Stomach (tissue), 8 donors: ENCODE measurements at regions not wholly inside any gene's neighbourhood (a gene's known extent, or its start where the extent isn't known, plus 50 kb on each side); places are given as distances from the start of the nearest gene placed in this dataset.

Experiments
- DNase-seq, 2 donors: peaks; one replicate each; pipeline versions ENCODE4 v3.0.0 to v3.0.0-alpha.2; 2013 to 2019
- H3K27ac ChIP-seq, 5 donors: fragments of 200-600 bp in 4 of 5; sonication (generic) in 4 of 5; one replicate each; pipeline ENCODE4 v1.5.1; 2013 to 2019; ENCODE audit warnings: mild to moderate bottlenecking in 1 of 5, moderate library complexity in 1 of 5
- H3K27me3 ChIP-seq, 3 donors: fragments of 200-600 bp; sonication (generic); one replicate each; pipeline ENCODE4 v1.5.1; 2017 to 2019; ENCODE audit warnings: mixed run types in 1 of 3
- H3K36me3 ChIP-seq, 4 donors: fragments of 200-600 bp; sonication (generic); 1 replicate in 3 of 4; 2 replicates in 1 of 4; pipeline ENCODE4 v1.5.1; 2016 to 2019
- H3K4me1 ChIP-seq, 4 donors: fragments of 200-600 bp; sonication (generic); one replicate each; pipeline ENCODE4 v1.5.1; 2016 to 2019
- H3K4me3 ChIP-seq, 4 donors: fragments of 200-600 bp; sonication (generic) in 3 of 4; one replicate each; pipeline ENCODE4 v1.5.1; 2016 to 2019; ENCODE audit warnings: mild to moderate bottlenecking in 1 of 4
- H3K9me3 ChIP-seq, 4 donors: fragments of 200-600 bp; sonication (generic); one replicate each; pipeline ENCODE4 v1.5.1; 2016 to 2019
- CTCF ChIP-seq, 7 experiments: fragments of 450-650 bp in 4 of 7; fragments of 200-600 bp in 3 of 7; sonication (generic) in 3 of 7; IDR thresholded peaks; one replicate each; pipeline ENCODE4 v1.5.1; 2016 to 2019; ENCODE audit warnings: antibody characterized with exemption in 7 of 7, control low read depth in 2 of 7, mild to moderate bottlenecking in 1 of 7
- EP300 ChIP-seq: sonication (generic); formaldehyde crosslinking; IDR thresholded peaks from one replicate; pipeline ENCODE4 v1.6.1; 2017; ENCODE audit warnings: antibody characterized with exemption
- POLR2A ChIP-seq, 4 donors: fragments of 450-650 bp; IDR thresholded peaks; one replicate each; pipeline ENCODE4 v1.6.1; 2016; ENCODE audit warnings: antibody characterized with exemption in 4 of 4, control low read depth in 2 of 4, mild to moderate bottlenecking in 1 of 4, moderate library complexity in 1 of 4
- POLR2AphosphoS5 ChIP-seq, 3 donors: sonication (generic); formaldehyde crosslinking; IDR thresholded peaks; one replicate each; pipeline ENCODE4 v1.6.1; 2016; ENCODE audit warnings: antibody characterized with exemption in 3 of 3
- WGBS, 5 donors: extraction: QIAGEN DNeasy Blood & Tissue Kit in 3 of 5; methylation state at CpG; one replicate each; pipeline versions ENCODE4 v1.1.5 to v1.1.7; 2013 to 2018; 5-methylcytosine and 5-hydroxymethylcytosine counted together
- intact Hi-C: fragments of 100-400 bp; cut with DNase I; formaldehyde crosslinking; loops from one replicate; pipeline ENCODE4 v1.15.1; 2023; ENCODE audit warnings: low total_unique reads
- donor health status: healthy with polysubstance abuse.
- donor health status: Bipolar disorder and iron deficiency.
- donor health status: healthy.

GRCh38 chr9:89937051-89937450 is 332.2 kb downstream of the GADD45G start:
- Histone ChIP-seq H3K4me1 (peaks cover 0 to 41% (median 15%) of the 10 kb centered on the region in 4 donors), H3K36me3 (no peaks in the 10 kb centered on the region), H3K27me3 (no peaks in the 10 kb centered on the region), H3K27ac (no peak overlapping the region), H3K4me3 (no peak overlapping the region), H3K9me3 (no peaks in the 10 kb centered on the region)
- intact Hi-C loops, result no loop called here
- 86 to 92% (median 87%) methylated on average over 2 of the region's 2 CpGs for WGBS, 5 donors
- TF ChIP-seq POLR2AphosphoS5 (IDR thresholded peaks at IDR 0.05) (no peak), POLR2A (IDR thresholded peaks at IDR 0.05) (no peak), CTCF (IDR thresholded peaks at IDR 0.05) (no peak), EP300 (no peak)
- DNase-seq, result no peak

- no peak for TF ChIP-seq EP300
- TF ChIP-seq POLR2AphosphoS5 (IDR thresholded peaks at IDR 0.05), result no peak
- no peak for TF ChIP-seq CTCF (IDR thresholded peaks at IDR 0.05)
- TF ChIP-seq POLR2A (IDR thresholded peaks at IDR 0.05), result no peak
- no peak overlapping the region for H3K4me3 ChIP-seq
- no peaks in the 10 kb centered on the region for H3K9me3 ChIP-seq
- 60 to 71% (median 65%) methylated on average over 6 of the region's 6 CpGs for WGBS, 5 donors
- H3K27ac ChIP-seq, result no peak overlapping the region
- no peaks in the 10 kb centered on the region for H3K27me3 ChIP-seq
- intact Hi-C loops, result no loop called here
- DNase-seq, result no peak
- peaks cover 0 to 43% (median 16%) of the 10 kb centered on the region in 4 donors for H3K4me1 ChIP-seq
- no peaks in the 10 kb centered on the region for H3K36me3 ChIP-seq
These were observed 334.4 kb downstream of the GADD45G start for GRCh38 chr9:89939181-89939580.

GRCh38 chr9:89939626-89940292 is 334.9 kb downstream of the GADD45G start:
- Histone ChIP-seq H3K36me3 (no peaks in the 10 kb centered on the region), H3K9me3 (no peaks in the 10 kb centered on the region), H3K4me1 (peaks cover 0 to 39% (median 14%) of the 10 kb centered on the region in 4 donors), H3K4me3 (no peak overlapping the region), H3K27ac (no peak overlapping the region), H3K27me3 (no peaks in the 10 kb centered on the region)
- intact Hi-C loops, result no loop called here
- 88 to 93% (median 91%) methylated on average over 9 to 14 of the region's 14 CpGs for WGBS, 5 donors
- no peak for DNase-seq
- TF ChIP-seq POLR2A (IDR thresholded peaks at IDR 0.05) (no peak), CTCF (IDR thresholded peaks at IDR 0.05) (no peak), EP300 (no peak)

- no peaks in the 10 kb centered on the region for H3K27me3 ChIP-seq
- H3K36me3 ChIP-seq, result no peaks in the 10 kb centered on the region
- H3K9me3 ChIP-seq, result no peaks in the 10 kb centered on the region
- no peak for TF ChIP-seq POLR2A (IDR thresholded peaks at IDR 0.05)
- TF ChIP-seq CTCF (IDR thresholded peaks at IDR 0.05), result no peak
- no peak for TF ChIP-seq EP300
- no peak for TF ChIP-seq POLR2AphosphoS5 (IDR thresholded peaks at IDR 0.05)
- no peak overlapping the region for H3K4me3 ChIP-seq
- no peak for DNase-seq
- H3K27ac ChIP-seq, result peak overlapping the region in 2 of 5 donors; percentile 10 to 79
- peaks cover 0 to 30% (median 10%) of the 10 kb centered on the region in 4 donors for H3K4me1 ChIP-seq
- intact Hi-C loops, result no loop called here
- 86 to 95% (median 91%) methylated on average over 5 of the region's 5 CpGs for WGBS, 5 donors
These were observed 335.8 kb downstream of the GADD45G start for GRCh38 chr9:89940625-89941024.
